ENCODE measurements at regions not wholly inside any gene's neighbourhood (a gene's known extent, or its start where the extent isn't known, plus 50 kb on each side); places are given as distances from the start of the nearest gene placed in this dataset.

- intact Hi-C loops (cut with micrococcal nuclease), result no loop called here
- POLR2A ChIA-PET (ENCODE audit: unreplicated experiment), result no interaction called here
- H3K9ac ChIP-seq (ENCODE audit: low read length), result no peak overlapping the region
These were observed 63.0 kb upstream of the STOX2 start for GRCh38 chr4:183842129-183842528.

GRCh38 chr4:183843248-183843671 is 61.8 kb upstream of the STOX2 start:
- H3K79me2 ChIP-seq (ENCODE audit: low read length), result no peaks in the 10 kb centered on the region
- DNase-seq, result no peak
- H4K20me1 ChIP-seq (ENCODE audit: low read length), result no peaks in the 10 kb centered on the region
- no peak overlapping the region for H3K4me3 ChIP-seq (ENCODE audit: low read length)
- no peak overlapping the region for H2AFZ ChIP-seq (ENCODE audit: low read length)
- intact Hi-C loops (cut with micrococcal nuclease), result no loop called here
- no peaks in the 10 kb centered on the region for H3F3A ChIP-seq (ENCODE audit: low read length, unreplicated experiment)
- no peak overlapping the region for H3K9ac ChIP-seq (ENCODE audit: low read length)
- BruUV-seq (replicated peaks), result no TSS peak
- no peak overlapping the region for H3K27ac ChIP-seq (ENCODE audit: low read length)
- peaks cover 27% of the 10 kb centered on the region for H3K27me3 ChIP-seq (ENCODE audit: low read length)
- POLR2A ChIA-PET (ENCODE audit: unreplicated experiment), result no interaction called here
- CTCF ChIA-PET, result no interaction called here
- TF ChIP-seq CTCF (conservative IDR thresholded peaks at IDR 0.05; ENCODE audit: low read depth, low read length) (no peak), EZH2 (IDR thresholded peaks at IDR 0.05; ENCODE audit: low read length, unreplicated experiment) (no peak), EZH2phosphoT487 (IDR thresholded peaks at IDR 0.05; ENCODE audit: borderline replicate concordance, low read length) (no peak)
- no peaks in the 10 kb centered on the region for H3K9me2 ChIP-seq (replicated peaks; ENCODE audit: low read length)
- no peaks in the 10 kb centered on the region for H3K36me3 ChIP-seq (ENCODE audit: low read depth, low read length)
- H3K9me3 ChIP-seq (ENCODE audit: low read length), result no peaks in the 10 kb centered on the region
- ATAC-seq, result no peak
- no peak overlapping the region for H3K4me2 ChIP-seq (ENCODE audit: low read length)
- H3K4me1 ChIP-seq (ENCODE audit: insufficient read depth, low read length), result no peaks in the 10 kb centered on the region

More at GRCh38 chr4:183842129-183842528, 63.0 kb upstream of the STOX2 start:
- CTCF ChIA-PET, result no interaction called here
- no peaks in the 10 kb centered on the region for H4K20me1 ChIP-seq (ENCODE audit: low read length)
- no peaks in the 10 kb centered on the region for H3F3A ChIP-seq (ENCODE audit: low read length, unreplicated experiment)
- ATAC-seq (no peak), DNase-seq (no peak)
- H3K36me3 ChIP-seq (ENCODE audit: low read depth, low read length), result no peaks in the 10 kb centered on the region
- TF ChIP-seq EZH2 (IDR thresholded peaks at IDR 0.05; ENCODE audit: low read length, unreplicated experiment), result no peak
- no peak for TF ChIP-seq CTCF (conservative IDR thresholded peaks at IDR 0.05; ENCODE audit: low read depth, low read length)
- TF ChIP-seq EZH2phosphoT487 (IDR thresholded peaks at IDR 0.05; ENCODE audit: borderline replicate concordance, low read length), result no peak
- H3K4me1 ChIP-seq (ENCODE audit: insufficient read depth, low read length), result no peaks in the 10 kb centered on the region
- no TSS peak for BruUV-seq (replicated peaks)
- H2AFZ ChIP-seq (ENCODE audit: low read length), result no peak overlapping the region
- H3K27ac ChIP-seq (ENCODE audit: low read length), result no peak overlapping the region
- no peak overlapping the region for H3K4me2 ChIP-seq (ENCODE audit: low read length)
- no peaks in the 10 kb centered on the region for H3K79me2 ChIP-seq (ENCODE audit: low read length)
- no peaks in the 10 kb centered on the region for H3K9me2 ChIP-seq (replicated peaks; ENCODE audit: low read length)
- no peak overlapping the region for H3K4me3 ChIP-seq (ENCODE audit: low read length)
- no peaks in the 10 kb centered on the region for H3K9me3 ChIP-seq (ENCODE audit: low read length)
- peaks cover 16% of the 10 kb centered on the region for H3K27me3 ChIP-seq (ENCODE audit: low read length)

- H3K9me3 ChIP-seq (ENCODE audit: low read length), result no peaks in the 10 kb centered on the region
- no peak overlapping the region for H3K4me3 ChIP-seq (ENCODE audit: low read length)
- H3K4me2 ChIP-seq (ENCODE audit: low read length), result no peak overlapping the region
- H4K20me1 ChIP-seq (ENCODE audit: low read length), result no peaks in the 10 kb centered on the region
- H3K36me3 ChIP-seq (ENCODE audit: low read depth, low read length), result no peaks in the 10 kb centered on the region
- H3K27me3 ChIP-seq (ENCODE audit: low read length), result peaks cover 36% of the 10 kb centered on the region
- no TSS peak for BruUV-seq (replicated peaks)
- H2AFZ ChIP-seq (ENCODE audit: low read length), result no peak overlapping the region
- H3K27ac ChIP-seq (ENCODE audit: low read length), result no peak overlapping the region
- ChIA-PET POLR2A (ENCODE audit: unreplicated experiment) (no interaction called here), CTCF (no interaction called here)
- ATAC-seq, result no peak
- DNase-seq, result no peak
- H3F3A ChIP-seq (ENCODE audit: low read length, unreplicated experiment), result no peaks in the 10 kb centered on the region
- no peak for TF ChIP-seq EZH2phosphoT487 (IDR thresholded peaks at IDR 0.05; ENCODE audit: borderline replicate concordance, low read length)
- TF ChIP-seq CTCF (conservative IDR thresholded peaks at IDR 0.05; ENCODE audit: low read depth, low read length), result no peak
- no peak for TF ChIP-seq EZH2 (IDR thresholded peaks at IDR 0.05; ENCODE audit: low read length, unreplicated experiment)
- intact Hi-C loops (cut with micrococcal nuclease), result no loop called here
- H3K9me2 ChIP-seq (replicated peaks; ENCODE audit: low read length), result no peaks in the 10 kb centered on the region
- H3K4me1 ChIP-seq (ENCODE audit: insufficient read depth, low read length), result no peaks in the 10 kb centered on the region
- H3K9ac ChIP-seq (ENCODE audit: low read length), result no peak overlapping the region
- no peaks in the 10 kb centered on the region for H3K79me2 ChIP-seq (ENCODE audit: low read length)
These were observed 58.2 kb upstream of the STOX2 start for GRCh38 chr4:183846951-183847350.
